Activated T-helper 2 cell treated with anti-CD3 and anti-CD28 coated beads, Interferon-gamma antibody, Interleukin-2, Interleukin-4, amounts not matched to agents 10 μg/mL and 5 μg/mL and 100 μg/mL, durations not matched to agents 14 hours and 24 hours and 36 hours (primary cell): ENCODE measurements at regions not wholly inside any gene's neighbourhood (a gene's known extent, or its start where the extent isn't known, plus 50 kb on each side); places are given as distances from the start of the nearest gene placed in this dataset.

Experiments
- DNase-seq: peaks from one replicate; pipeline ENCODE4 v3.0.0; 2021; ENCODE audit warnings: low spot score
- H3K27ac Mint-ChIP-seq: one replicate; pipeline ENCODE4 v1.8.0; 2021; ENCODE audit warnings: mixed read lengths
- H3K27me3 Mint-ChIP-seq: one replicate; pipeline ENCODE4 v1.8.0; 2021; ENCODE audit warnings: low read depth, mixed read lengths
- H3K36me3 Mint-ChIP-seq: one replicate; pipeline ENCODE4 v1.8.0; 2021; ENCODE audit warnings: low read depth, mixed read lengths
- H3K4me1 Mint-ChIP-seq: one replicate; pipeline ENCODE4 v1.8.0; 2021; ENCODE audit warnings: low read depth, mixed read lengths
- H3K4me3 Mint-ChIP-seq: one replicate; pipeline ENCODE4 v1.8.0; 2021; ENCODE audit warnings: low read depth, mild to moderate bottlenecking, moderate library complexity, mixed read lengths
- H3K9me3 Mint-ChIP-seq: one replicate; pipeline ENCODE4 v1.8.0; 2021; ENCODE audit warnings: mixed read lengths
- intact Hi-C: fragments of 100-400 bp; cut with micrococcal nuclease; formaldehyde crosslinking; loops from one replicate; pipeline ENCODE4 v1.15.1; 2023

DNA sequence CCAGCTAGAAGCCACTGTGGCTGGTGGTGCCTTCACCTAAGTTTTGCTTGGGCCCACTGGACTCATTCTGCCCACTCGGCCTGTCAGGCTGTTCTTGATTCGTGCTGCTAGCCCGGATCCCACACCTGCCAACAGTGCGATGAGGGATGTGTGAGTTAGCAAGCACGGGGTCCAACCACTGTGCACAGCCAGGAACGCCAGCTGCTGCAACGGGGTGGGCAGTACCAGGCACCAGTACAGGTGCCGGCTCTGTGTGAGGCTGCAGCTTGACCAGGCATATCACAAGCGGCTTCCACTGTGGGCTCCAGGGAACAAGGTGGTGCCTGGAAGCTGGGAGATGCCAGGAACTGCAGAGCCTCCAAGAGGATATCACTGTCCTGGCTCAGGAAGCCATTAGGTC, 481.2 kb downstream of the OTOL1 start:
- Mint-ChIP-seq H3K27ac (no peak overlapping the region), H3K9me3 (no peaks in the 10 kb centered on the region), H3K27me3 (no peaks in the 10 kb centered on the region), H3K36me3 (no peaks in the 10 kb centered on the region), H3K4me1 (no peaks in the 10 kb centered on the region), H3K4me3 (no peak overlapping the region)
- DNase-seq = no peak
- intact Hi-C loops = no loop called here

- Mint-ChIP-seq H3K27ac (no peak overlapping the region), H3K4me3 (no peak overlapping the region), H3K27me3 (no peaks in the 10 kb centered on the region), H3K4me1 (no peaks in the 10 kb centered on the region), H3K36me3 (no peaks in the 10 kb centered on the region), H3K9me3 (no peaks in the 10 kb centered on the region)
- intact Hi-C loops = no loop called here
- DNase-seq = no peak
These were observed 491.3 kb downstream of the OTOL1 start for GRCh38 chr3:161987933-161988332.

GRCh38 chr3:161989012-161989411, 492.4 kb downstream of the OTOL1 start:
- DNase-seq = no peak
- no peaks in the 10 kb centered on the region for H3K36me3 Mint-ChIP-seq
- intact Hi-C loops = no loop called here
- H3K9me3 Mint-ChIP-seq = no peaks in the 10 kb centered on the region
- no peak overlapping the region for H3K27ac Mint-ChIP-seq
- no peak overlapping the region for H3K4me3 Mint-ChIP-seq
- no peaks in the 10 kb centered on the region for H3K27me3 Mint-ChIP-seq
- H3K4me1 Mint-ChIP-seq = no peaks in the 10 kb centered on the region

DNA sequence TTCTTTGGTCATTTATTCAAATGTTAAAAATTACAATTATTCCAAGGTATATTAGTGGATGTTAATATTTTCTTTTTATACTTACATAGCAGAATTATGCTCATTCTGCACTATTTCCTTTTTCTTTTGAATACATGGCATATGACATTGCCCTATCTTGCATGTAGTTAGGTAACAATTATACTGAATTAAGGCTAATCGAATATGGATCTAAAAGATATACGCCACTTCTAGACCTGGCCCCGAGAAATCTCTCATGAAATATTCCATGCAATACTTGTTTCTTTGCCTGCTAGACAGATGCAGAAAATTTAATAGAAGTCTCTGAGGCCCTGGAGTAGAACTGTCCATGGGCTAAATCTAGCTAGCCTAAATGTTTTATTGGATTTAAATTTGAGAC, 493.4 kb downstream of the OTOL1 start:
- intact Hi-C loops = no loop called here
- Mint-ChIP-seq H3K4me3 (no peak overlapping the region), H3K4me1 (no peaks in the 10 kb centered on the region), H3K36me3 (no peaks in the 10 kb centered on the region), H3K27me3 (no peaks in the 10 kb centered on the region), H3K27ac (no peak overlapping the region), H3K9me3 (no peaks in the 10 kb centered on the region)
- DNase-seq = no peak

DNA sequence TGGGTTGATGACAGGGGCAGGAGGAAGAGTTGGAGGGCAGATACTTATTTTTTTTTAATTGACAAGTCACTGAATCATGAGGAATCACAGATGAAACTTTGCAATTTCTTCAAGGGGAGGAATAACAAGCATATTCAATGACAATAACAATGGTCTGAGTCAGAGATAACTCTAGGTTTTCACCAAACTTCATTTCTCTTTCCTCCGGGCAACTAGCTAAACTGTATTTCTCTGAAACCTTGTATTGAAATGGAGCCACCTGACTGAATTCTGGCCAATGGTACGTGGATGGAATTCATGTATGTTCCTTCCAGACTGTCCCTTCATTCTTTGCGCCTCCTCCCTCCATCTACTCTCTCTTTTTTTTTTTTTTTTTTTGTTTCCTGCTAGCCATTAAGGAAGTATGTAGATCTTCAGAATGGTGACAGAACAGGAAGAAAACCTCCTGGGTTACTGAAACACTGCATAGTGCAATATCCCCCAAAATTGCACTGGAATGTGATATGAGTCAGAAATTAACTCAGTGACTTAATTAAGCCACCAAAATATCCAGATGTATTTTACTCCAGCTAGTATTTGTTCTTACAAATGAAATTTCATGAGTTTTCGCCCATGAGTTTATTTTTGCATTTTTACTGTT, 495.4 kb downstream of the OTOL1 start:
- Mint-ChIP-seq H3K27ac (no peak overlapping the region), H3K4me1 (no peaks in the 10 kb centered on the region)

DNA sequence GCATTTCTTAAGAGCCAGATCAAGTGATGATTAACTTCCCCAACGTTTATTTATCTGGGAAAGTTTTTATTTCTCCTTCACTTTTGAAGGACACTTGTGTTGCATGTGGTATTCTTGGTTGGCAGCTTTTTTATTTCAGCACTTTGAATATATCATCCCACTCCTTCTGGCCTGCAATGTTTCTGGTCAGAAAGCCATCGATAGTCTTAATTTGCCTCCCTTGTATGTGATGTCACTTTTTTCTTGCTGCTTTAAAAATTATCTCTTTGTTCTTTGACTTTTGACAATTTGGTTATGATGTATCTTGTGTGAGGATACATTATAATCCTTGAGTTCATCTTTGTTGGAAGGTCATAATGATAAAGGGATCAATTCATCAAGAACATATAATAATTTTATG, 503.2 kb downstream of the OTOL1 start:
- H3K36me3 Mint-ChIP-seq = no peaks in the 10 kb centered on the region
- no peak for DNase-seq
- peaks cover 42% of the 10 kb centered on the region for H3K9me3 Mint-ChIP-seq
- no peaks in the 10 kb centered on the region for H3K27me3 Mint-ChIP-seq
- H3K27ac Mint-ChIP-seq = no peak overlapping the region
- no peaks in the 10 kb centered on the region for H3K4me1 Mint-ChIP-seq
- intact Hi-C loops = no loop called here
- no peak overlapping the region for H3K4me3 Mint-ChIP-seq

More for the DNA sequence above, 495.4 kb downstream of the OTOL1 start:
- Mint-ChIP-seq H3K27me3 (no peaks in the 10 kb centered on the region), H3K36me3 (no peaks in the 10 kb centered on the region), H3K4me3 (no peak overlapping the region), H3K9me3 (no peaks in the 10 kb centered on the region)
- intact Hi-C loops = no loop called here
- no peak for DNase-seq

- Mint-ChIP-seq H3K4me3 (no peak overlapping the region), H3K36me3 (no peaks in the 10 kb centered on the region), H3K9me3 (peaks cover 5% of the 10 kb centered on the region), H3K27me3 (no peaks in the 10 kb centered on the region), H3K4me1 (no peaks in the 10 kb centered on the region), H3K27ac (no peak overlapping the region)
- intact Hi-C loops = no loop called here
- no peak for DNase-seq
These were observed 511.1 kb downstream of the OTOL1 start for GRCh38 chr3:162007722-162008121.

DNA sequence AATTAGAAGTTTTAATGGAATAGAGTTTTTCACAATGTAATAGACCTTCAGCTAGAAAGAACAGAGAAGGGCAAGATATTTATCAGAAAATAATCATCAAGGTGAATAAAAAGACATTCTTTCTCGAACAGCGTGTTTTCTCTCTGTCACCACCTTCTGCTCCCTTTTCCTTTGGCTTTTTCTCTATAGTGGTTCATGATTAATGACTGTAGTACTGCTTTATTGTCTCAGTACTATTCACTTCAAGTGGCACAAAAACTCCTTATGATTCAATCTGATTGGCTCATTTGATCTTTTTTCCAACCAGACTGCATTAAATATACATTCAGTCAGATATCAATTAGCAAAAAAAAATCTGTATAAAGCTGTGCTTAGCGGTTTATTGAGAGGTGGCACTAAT, 516.0 kb downstream of the OTOL1 start:
- no peak overlapping the region for H3K4me3 Mint-ChIP-seq
- no peaks in the 10 kb centered on the region for H3K4me1 Mint-ChIP-seq
- H3K27ac Mint-ChIP-seq = no peak overlapping the region
- H3K36me3 Mint-ChIP-seq = no peaks in the 10 kb centered on the region
- peaks cover 7% of the 10 kb centered on the region for H3K9me3 Mint-ChIP-seq
- intact Hi-C loops = no loop called here
- H3K27me3 Mint-ChIP-seq = no peaks in the 10 kb centered on the region
- no peak for DNase-seq

GRCh38 chr3:162014284-162014683, 517.7 kb downstream of the OTOL1 start:
- DNase-seq = no peak
- Mint-ChIP-seq H3K9me3 (peaks cover 3% of the 10 kb centered on the region), H3K27me3 (no peaks in the 10 kb centered on the region), H3K27ac (no peak overlapping the region), H3K36me3 (no peaks in the 10 kb centered on the region), H3K4me1 (no peaks in the 10 kb centered on the region), H3K4me3 (no peak overlapping the region)
- intact Hi-C loops = no loop called here

DNA sequence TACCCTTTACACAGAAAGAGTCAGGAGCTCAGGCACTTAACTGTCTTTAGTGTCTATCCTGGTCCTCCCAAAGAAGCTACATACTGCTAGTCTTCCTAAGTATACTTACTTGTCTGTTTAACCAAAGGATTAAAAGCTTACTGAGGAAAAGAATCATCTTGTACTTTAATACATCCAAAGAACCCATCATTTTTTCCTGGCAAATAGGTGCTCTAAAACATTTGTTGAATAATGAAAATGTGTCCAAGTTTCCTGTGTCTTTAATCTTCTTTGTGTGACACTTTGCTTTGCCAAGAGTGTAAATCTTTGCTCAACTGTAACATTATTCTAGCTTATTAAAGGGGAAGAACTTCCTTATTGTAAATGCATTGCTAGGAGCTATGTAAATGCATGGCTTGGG, 519.2 kb downstream of the OTOL1 start:
- peaks cover 3% of the 10 kb centered on the region for H3K9me3 Mint-ChIP-seq
- H3K36me3 Mint-ChIP-seq = no peaks in the 10 kb centered on the region
- no peaks in the 10 kb centered on the region for H3K4me1 Mint-ChIP-seq
- DNase-seq = no peak
- H3K27me3 Mint-ChIP-seq = no peaks in the 10 kb centered on the region
- H3K27ac Mint-ChIP-seq = no peak overlapping the region
- intact Hi-C loops = no loop called here
- H3K4me3 Mint-ChIP-seq = no peak overlapping the region

DNA sequence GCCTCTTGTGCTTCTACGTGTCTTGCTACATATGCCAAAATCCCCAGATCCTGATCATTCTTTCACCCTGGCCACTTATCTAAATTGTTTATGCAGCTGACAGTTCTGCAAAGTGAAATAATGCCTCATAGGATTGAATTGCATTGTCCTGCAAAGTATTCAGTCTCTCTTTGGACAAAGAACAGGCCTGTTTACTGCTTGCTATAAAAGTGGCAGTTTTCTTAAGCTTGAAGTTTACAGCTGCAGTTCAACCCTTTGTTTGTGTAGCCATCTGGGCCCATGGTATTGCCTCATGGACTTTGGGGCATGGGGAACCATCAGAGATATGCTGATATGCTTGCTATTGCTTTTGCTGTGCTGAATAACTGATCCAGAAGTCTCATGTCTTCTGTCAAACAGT, 523.2 kb downstream of the OTOL1 start:
- Mint-ChIP-seq H3K36me3 (no peaks in the 10 kb centered on the region), H3K4me1 (no peaks in the 10 kb centered on the region), H3K9me3 (no peaks in the 10 kb centered on the region), H3K27me3 (no peaks in the 10 kb centered on the region), H3K4me3 (no peak overlapping the region), H3K27ac (no peak overlapping the region)
- DNase-seq = no peak
- intact Hi-C loops = no loop called here

GRCh38 chr3:162021206-162021605, 524.6 kb downstream of the OTOL1 start:
- no peaks in the 10 kb centered on the region for H3K27me3 Mint-ChIP-seq
- intact Hi-C loops = no loop called here

DNA sequence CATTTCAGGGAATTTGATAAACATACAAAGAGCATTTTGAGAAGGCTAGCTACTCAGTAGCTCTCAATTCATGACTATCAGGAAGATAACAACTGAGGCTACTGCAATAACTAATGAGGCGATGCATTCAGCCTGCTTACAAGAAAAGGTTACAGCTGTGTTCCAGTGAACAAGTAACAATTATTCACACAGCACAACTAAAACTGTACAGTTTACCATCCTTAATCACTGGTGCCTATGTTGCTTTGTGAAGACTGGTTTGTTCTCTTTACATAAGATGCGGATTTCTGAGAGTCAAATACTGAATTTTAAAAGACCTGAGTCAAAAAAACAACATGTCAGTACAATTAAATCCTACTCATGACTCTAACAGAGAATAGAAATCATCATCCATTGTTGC, 526.3 kb downstream of the OTOL1 start:
- H3K9me3 Mint-ChIP-seq = no peaks in the 10 kb centered on the region
- intact Hi-C loops = no loop called here

More at GRCh38 chr3:162021206-162021605, 524.6 kb downstream of the OTOL1 start:
- H3K27ac Mint-ChIP-seq = no peak overlapping the region
- no peak overlapping the region for H3K4me3 Mint-ChIP-seq
- no peaks in the 10 kb centered on the region for H3K4me1 Mint-ChIP-seq
- no peaks in the 10 kb centered on the region for H3K36me3 Mint-ChIP-seq
- no peaks in the 10 kb centered on the region for H3K9me3 Mint-ChIP-seq
- DNase-seq = no peak

GRCh38 chr3:162029736-162030135, 533.1 kb downstream of the OTOL1 start:
- intact Hi-C loops = no loop called here
- peaks cover 5% of the 10 kb centered on the region for H3K9me3 Mint-ChIP-seq
- no peak overlapping the region for H3K27ac Mint-ChIP-seq
- no peak overlapping the region for H3K4me3 Mint-ChIP-seq
- no peak for DNase-seq
- H3K27me3 Mint-ChIP-seq = no peaks in the 10 kb centered on the region
- H3K4me1 Mint-ChIP-seq = no peaks in the 10 kb centered on the region
- no peaks in the 10 kb centered on the region for H3K36me3 Mint-ChIP-seq

More for the DNA sequence above, 526.3 kb downstream of the OTOL1 start:
- DNase-seq = no peak
- no peaks in the 10 kb centered on the region for H3K36me3 Mint-ChIP-seq
- H3K27ac Mint-ChIP-seq = no peak overlapping the region
- no peaks in the 10 kb centered on the region for H3K4me1 Mint-ChIP-seq
- H3K4me3 Mint-ChIP-seq = no peak overlapping the region
- no peaks in the 10 kb centered on the region for H3K27me3 Mint-ChIP-seq
